Keratinocyte (primary cell): ENCODE measurements at regions not wholly inside any gene's neighbourhood (a gene's known extent, or its start where the extent isn't known, plus 50 kb on each side); places are given as distances from the start of the nearest gene placed in this dataset.

Experiments
- DNase-seq: peaks from one replicate; pipeline ENCODE4 v3.0.0-alpha.2; 2011; ENCODE audit warnings: low read depth, missing footprints, low spot score
- FAIRE-seq: peaks from 2 replicates; lab custom pipeline; 2011; peaks lifted over from hg19 to GRCh38; lab: Jason Lieb, UNC
- H2AFZ ChIP-seq: 2 replicates; pipeline ENCODE4 v1.6.0; 2012; ENCODE audit warnings: low read length, control low read depth, inconsistent platforms; ENCODE audit not compliant: control insufficient read depth
- H3K27ac ChIP-seq: 2 replicates; pipeline ENCODE4 v1.5.1; 2011; ENCODE audit warnings: low read length; ENCODE audit not compliant: control insufficient read depth, insufficient read depth
- H3K27me3 ChIP-seq: 3 replicates; pipeline ENCODE4 v1.6.0; 2011; ENCODE audit warnings: low read length; ENCODE audit not compliant: control insufficient read depth, insufficient read depth; ENCODE audit errors: extremely low read depth
- H3K36me3 ChIP-seq, 2 experiments: 2 replicates in 1 of 2; 3 replicates in 1 of 2; pipeline ENCODE4 v1.5.1; 2011; ENCODE audit warnings: low read length in 2 of 2, mild to moderate bottlenecking in 1 of 2; ENCODE audit not compliant: control insufficient read depth in 2 of 2, insufficient read depth in 2 of 2; ENCODE audit errors: extremely low read depth in 1 of 2
- H3K4me1 ChIP-seq: 3 replicates; pipeline ENCODE4 v1.5.1; 2011; ENCODE audit warnings: low read length; ENCODE audit not compliant: control insufficient read depth, insufficient read depth; ENCODE audit errors: extremely low read depth
- H3K4me2 ChIP-seq: 3 replicates; pipeline ENCODE4 v1.6.0; 2011; ENCODE audit warnings: low read depth, low read length; ENCODE audit not compliant: control insufficient read depth, insufficient read depth; ENCODE audit errors: extremely low read depth
- H3K4me3 ChIP-seq, 3 experiments: fragments of 200-600 bp in 1 of 3; sonication (generic) in 1 of 3; 2 replicates in 2 of 3; 3 replicates in 1 of 3; pipeline ENCODE4 v1.5.1; 2011 to 2016; ENCODE audit warnings: low read length in 3 of 3, mild to moderate bottlenecking in 3 of 3, control low read depth in 2 of 3, inconsistent platforms in 1 of 3, low read depth in 1 of 3, mixed read lengths in 1 of 3, mixed run types in 1 of 3, moderate library complexity in 1 of 3; ENCODE audit not compliant: control insufficient read depth in 2 of 3, insufficient read depth in 2 of 3; ENCODE audit errors: extremely low read depth in 1 of 3
- H3K79me2 ChIP-seq: 2 replicates; pipeline ENCODE4 v1.6.0; 2012; ENCODE audit warnings: low read length; ENCODE audit not compliant: control insufficient read depth, insufficient read depth
- H3K9ac ChIP-seq: 3 replicates; pipeline ENCODE4 v1.6.0; 2011; ENCODE audit warnings: low read length; ENCODE audit not compliant: control insufficient read depth, insufficient read depth; ENCODE audit errors: extremely low read depth
- H3K9me1 ChIP-seq: 3 replicates; pipeline ENCODE4 v1.6.0; 2011; ENCODE audit warnings: low read length; ENCODE audit not compliant: control insufficient read depth, insufficient read depth; ENCODE audit errors: extremely low read depth
- H3K9me3 ChIP-seq: 2 replicates; pipeline ENCODE4 v1.5.1; 2012; ENCODE audit warnings: low read depth, low read length; ENCODE audit not compliant: control insufficient read depth
- H4K20me1 ChIP-seq: 3 replicates; pipeline ENCODE4 v1.6.0; 2011; ENCODE audit warnings: low read length; ENCODE audit not compliant: control insufficient read depth, insufficient read depth; ENCODE audit errors: extremely low read depth
- CTCF ChIP-seq, 3 experiments: IDR thresholded peaks in 1 of 3; conservative IDR thresholded peaks in 1 of 3; optimal IDR thresholded peaks in 1 of 3; 2 replicates in 2 of 3; 3 replicates in 1 of 3; pipeline versions ENCODE3 to v1.5.1; 2011; ENCODE audit warnings: low read length in 3 of 3, mild to moderate bottlenecking in 3 of 3, moderate library complexity in 2 of 3, control low read depth in 1 of 3, inconsistent platforms in 1 of 3; ENCODE audit not compliant: insufficient read depth in 2 of 3; ENCODE audit errors: extremely low read depth in 1 of 3
- EZH2 ChIP-seq: IDR thresholded peaks from one replicate; pipeline ENCODE4 v1.6.1; 2012; ENCODE audit warnings: inconsistent platforms, mild to moderate bottlenecking, low read length, moderate library complexity
- dilution Hi-C: fragments of 300-500 bp; cut with MboI; formaldehyde crosslinking; loops from one replicate; pipeline ENCODE4 v1.7.0; 2020; ENCODE audit warnings: low sequenced_read_pairs; ENCODE audit not compliant: extremely low pct_ligation_motif_present

DNA sequence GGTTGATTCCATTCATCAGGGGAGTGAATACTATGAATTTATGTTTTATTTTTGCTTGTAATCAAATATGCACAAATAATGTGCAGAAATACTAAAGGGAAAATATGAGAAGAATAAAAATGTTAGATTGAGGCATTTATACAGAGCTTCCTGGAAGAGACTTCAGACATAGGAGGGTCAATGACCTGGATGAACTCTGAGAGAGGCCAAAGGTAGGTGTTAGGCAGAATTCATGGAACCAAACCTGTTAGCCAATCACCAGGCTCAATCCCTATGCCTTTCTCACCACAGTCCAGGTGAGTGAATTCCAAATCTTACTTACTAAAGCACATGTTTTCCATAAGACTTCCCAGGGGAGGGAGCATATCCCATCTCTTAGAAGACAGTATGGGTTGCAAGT lies 130.4 kb upstream of the NTF3 start:
- Histone ChIP-seq H3K4me3 (no peak overlapping the region), H3K27me3 (no peaks in the 10 kb centered on the region), H3K9ac (no peak overlapping the region), H3K79me2 (no peaks in the 10 kb centered on the region), H2AFZ (no peak overlapping the region), H3K4me2 (no peak overlapping the region), H3K36me3 (no peaks in the 10 kb centered on the region), H3K9me3 (no peaks in the 10 kb centered on the region), H3K4me1 (no peaks in the 10 kb centered on the region), H3K9me1 (no peaks in the 10 kb centered on the region), H3K27ac (no peak overlapping the region), H4K20me1 (no peaks in the 10 kb centered on the region)
- TF ChIP-seq EZH2 (no peak), CTCF (optimal IDR thresholded peaks at IDR 0.05 in 1 of 3, IDR thresholded peaks at IDR 0.05 in 1 of 3, conservative IDR thresholded peaks at IDR 0.05 in 1 of 3; ENCODE audit: extremely low read depth in 1 of 3, insufficient read depth in 2 of 3, low read length in 3 of 3) (no peak)
- dilution Hi-C loops = no loop called here
- FAIRE-seq = no peak
- no peak for DNase-seq

DNA sequence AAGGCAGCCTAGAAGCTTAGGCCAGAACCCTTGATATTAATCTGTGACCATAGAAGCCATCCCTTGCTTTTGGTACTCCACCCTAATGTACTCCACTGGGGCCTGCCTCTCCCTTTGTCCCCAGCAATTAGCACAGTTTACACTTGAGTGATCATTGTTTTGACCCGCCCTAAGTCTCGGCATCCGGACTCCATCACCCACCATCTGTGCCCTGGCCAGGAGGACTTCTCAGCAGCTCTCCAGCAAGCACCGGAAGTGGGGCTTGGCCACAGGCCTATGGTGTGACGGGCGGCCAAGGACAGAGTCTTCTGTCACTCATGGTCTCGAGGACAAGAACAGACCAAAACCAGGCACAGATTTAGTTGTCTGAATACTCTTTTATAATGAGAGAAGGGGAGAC lies 126.5 kb upstream of the NTF3 start:
- Histone ChIP-seq H3K4me1 (no peaks in the 10 kb centered on the region), H3K4me3 (no peak overlapping the region), H3K9me3 (no peaks in the 10 kb centered on the region), H3K27me3 (no peaks in the 10 kb centered on the region), H3K4me2 (no peak overlapping the region), H3K9ac (no peak overlapping the region), H4K20me1 (no peaks in the 10 kb centered on the region), H3K79me2 (no peaks in the 10 kb centered on the region), H3K27ac (no peak overlapping the region), H3K36me3 (no peaks in the 10 kb centered on the region), H3K9me1 (no peaks in the 10 kb centered on the region), H2AFZ (no peak overlapping the region)
- dilution Hi-C loops = no loop called here
- TF ChIP-seq EZH2 (no peak), CTCF (optimal IDR thresholded peaks at IDR 0.05 in 1 of 3, IDR thresholded peaks at IDR 0.05 in 1 of 3, conservative IDR thresholded peaks at IDR 0.05 in 1 of 3; ENCODE audit: extremely low read depth in 1 of 3, insufficient read depth in 2 of 3, low read length in 3 of 3) (no peak)
- FAIRE-seq = no peak
- no peak for DNase-seq
